Right lobe of liver (tissue), 6 donors: ENCODE measurements at regions not wholly inside any gene's neighbourhood (a gene's known extent, or its start where the extent isn't known, plus 50 kb on each side); places are given as distances from the start of the nearest gene placed in this dataset.

Experiments used
- ATAC-seq, 4 donors: fragments of 200-7000 bp; cut with Tn5 transposase; one replicate each; pipeline ENCODE4 v1.9.1; 2020; ENCODE audit warnings: mild to moderate bottlenecking in 4 of 4, moderate library complexity in 4 of 4
- DNase-seq, 3 donors: peaks; one replicate each; pipeline ENCODE4 v3.0.0-alpha.2; 2020
- H3K27ac ChIP-seq, 3 donors: fragments of 200-600 bp; one replicate each; pipeline ENCODE4 v1.8.0; 2022
- H3K27me3 ChIP-seq, 2 donors: fragments of 200-600 bp; one replicate each; pipeline ENCODE4 v1.8.0; 2022
- H3K36me3 ChIP-seq, 4 donors: fragments of 200-600 bp; sonication (generic) in 1 of 4; one replicate each; pipeline versions ENCODE4 v1.5.1 to v1.8.0; 2017 to 2022; ENCODE audit warnings: control low read depth in 1 of 4
- H3K4me1 ChIP-seq, 4 donors: fragments of 200-600 bp; sonication (generic) in 1 of 4; one replicate each; pipeline versions ENCODE4 v1.5.1 to v1.8.0; 2017 to 2022; ENCODE audit warnings: control low read depth in 1 of 4
- H3K4me3 ChIP-seq, 3 donors: fragments of 200-600 bp; one replicate each; pipeline ENCODE4 v1.8.0; 2022
- H3K9me3 ChIP-seq, 4 donors: fragments of 200-600 bp; sonication (generic) in 1 of 4; one replicate each; pipeline versions ENCODE4 v1.5.1 to v1.8.0; 2017 to 2022; ENCODE audit warnings: control low read depth in 1 of 4
- POLR2A ChIP-seq: fragments of 450-650 bp; IDR thresholded peaks from one replicate; pipeline ENCODE4 v1.6.1; 2017; ENCODE audit warnings: antibody characterized with exemption, mild to moderate bottlenecking
- WGBS: methylation state at CpG from one replicate; pipeline ENCODE4 v1.1.6; 2018; ENCODE audit warnings: low coverage, low lambda C conversion rate; ENCODE audit not compliant: insufficient coverage; ENCODE audit errors: missing lambda C conversion rate; 5-methylcytosine and 5-hydroxymethylcytosine counted together
- intact Hi-C, 2 donors: fragments of 100-400 bp; cut with DNase I; formaldehyde crosslinking; loops; one replicate each; pipeline versions ENCODE4 v1.11.2 to v1.14.1; 2022
- TF ChIP-seq, protein P1 (sequence below), 4 donors: fragments of 200-600 bp in 3 of 4; fragments of 450-650 bp in 1 of 4; IDR thresholded peaks; one replicate each; pipeline versions ENCODE4 v1.5.1 to v1.8.0; 2016 to 2022; ENCODE audit warnings: antibody characterized with exemption in 4 of 4, mild to moderate bottlenecking in 2 of 4
- donor health status: DM: no; HTN: yes; CAD: no.
- donor health status: DM: no; HTN: no; CAD: no.
- donor health status: DM: no; HTN: no; CAD: no.
- donor health status: DM: no; HTN: yes; CAD: no.
- donor health status: DM: no; HTN: yes; CAD: no.

- ATAC-seq, result no peak
Observed at GRCh38 chr6:148693882-148694484, 52.8 kb upstream of the UST start.

More at GRCh38 chr6:148693882-148694484, 52.8 kb upstream of the UST start:
- intact Hi-C loops, result no loop called here
- H3K36me3 ChIP-seq, result no peaks in the 10 kb centered on the region
- H3K4me1 ChIP-seq, result no peaks in the 10 kb centered on the region
- DNase-seq, result no peak
- no peak overlapping the region for H3K4me3 ChIP-seq
- TF ChIP-seq POLR2A, result no peak
- TF ChIP-seq, protein P1, sequence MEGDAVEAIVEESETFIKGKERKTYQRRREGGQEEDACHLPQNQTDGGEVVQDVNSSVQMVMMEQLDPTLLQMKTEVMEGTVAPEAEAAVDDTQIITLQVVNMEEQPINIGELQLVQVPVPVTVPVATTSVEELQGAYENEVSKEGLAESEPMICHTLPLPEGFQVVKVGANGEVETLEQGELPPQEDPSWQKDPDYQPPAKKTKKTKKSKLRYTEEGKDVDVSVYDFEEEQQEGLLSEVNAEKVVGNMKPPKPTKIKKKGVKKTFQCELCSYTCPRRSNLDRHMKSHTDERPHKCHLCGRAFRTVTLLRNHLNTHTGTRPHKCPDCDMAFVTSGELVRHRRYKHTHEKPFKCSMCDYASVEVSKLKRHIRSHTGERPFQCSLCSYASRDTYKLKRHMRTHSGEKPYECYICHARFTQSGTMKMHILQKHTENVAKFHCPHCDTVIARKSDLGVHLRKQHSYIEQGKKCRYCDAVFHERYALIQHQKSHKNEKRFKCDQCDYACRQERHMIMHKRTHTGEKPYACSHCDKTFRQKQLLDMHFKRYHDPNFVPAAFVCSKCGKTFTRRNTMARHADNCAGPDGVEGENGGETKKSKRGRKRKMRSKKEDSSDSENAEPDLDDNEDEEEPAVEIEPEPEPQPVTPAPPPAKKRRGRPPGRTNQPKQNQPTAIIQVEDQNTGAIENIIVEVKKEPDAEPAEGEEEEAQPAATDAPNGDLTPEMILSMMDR (IDR thresholded peaks at IDR 0.05), result no peak
- no peak overlapping the region for H3K27ac ChIP-seq
- no peaks in the 10 kb centered on the region for H3K27me3 ChIP-seq
- H3K9me3 ChIP-seq, result no peaks in the 10 kb centered on the region
- WGBS, result 80% methylated on average over 3 of the region's 3 CpGs
